Erythroblast (primary cell): ENCODE measurements at regions not wholly inside any gene's neighbourhood (a gene's known extent, or its start where the extent isn't known, plus 50 kb on each side); places are given as distances from the start of the nearest gene placed in this dataset.

Source experiments
- GATA1 ChIP-seq: IDR thresholded peaks from 2 replicates; pipeline ENCODE4 v1.6.1; 2011; ENCODE audit warnings: low read depth, mild to moderate bottlenecking, control low read depth, low read length, moderate library complexity
- POLR2A ChIP-seq: IDR thresholded peaks from 2 replicates; pipeline ENCODE4 v1.6.1; 2011; ENCODE audit warnings: mild to moderate bottlenecking, low read length

GRCh38 chr3:193014902-193015301, 97.2 kb upstream of the MB21D2 start:
- no peak for TF ChIP-seq POLR2A
- no peak for TF ChIP-seq GATA1
